ENCODE measurements at regions not wholly inside any gene's neighbourhood (a gene's known extent, or its start where the extent isn't known, plus 50 kb on each side); places are given as distances from the start of the nearest gene placed in this dataset.

GRCh38 chr10:45515630-45516029, 141.6 kb downstream of the ALOX5 start:
- no peak overlapping the region for H2AFZ ChIP-seq (ENCODE audit: low read depth, low read length)
- H3F3A ChIP-seq (ENCODE audit: insufficient read depth, low read length, poor library complexity, severe bottlenecking) = no peaks in the 10 kb centered on the region
- no peaks in the 10 kb centered on the region for H3K9me3 ChIP-seq (ENCODE audit: low read length)
- H3K9ac ChIP-seq (ENCODE audit: low read length) = no peak overlapping the region
- no peaks in the 10 kb centered on the region for H3K27me3 ChIP-seq (ENCODE audit: insufficient read depth, low read depth, low read length)
- no peaks in the 10 kb centered on the region for H4K20me1 ChIP-seq (ENCODE audit: insufficient read depth)
- no peak for TF ChIP-seq POLR2AphosphoS5 (IDR thresholded peaks at IDR 0.05)
- TF ChIP-seq TAF1 (IDR thresholded peaks at IDR 0.05; ENCODE audit: low read depth) = no peak
- no peak for TF ChIP-seq MXI1 (conservative IDR thresholded peaks at IDR 0.05; ENCODE audit: poor library complexity, severe bottlenecking)
- no peaks in the 10 kb centered on the region for H3K79me2 ChIP-seq (replicated peaks; ENCODE audit: insufficient read depth, low read length)
- no peak overlapping the region for H3K4me3 ChIP-seq (ENCODE audit: low read length)
- H3K9me2 ChIP-seq (ENCODE audit: insufficient read depth, low read length) = no peaks in the 10 kb centered on the region
- no peaks in the 10 kb centered on the region for H3K36me3 ChIP-seq (ENCODE audit: insufficient read depth, low read length)
- no peak overlapping the region for H3K4me2 ChIP-seq (ENCODE audit: low read length)
- no peak overlapping the region for H3K27ac ChIP-seq (ENCODE audit: low read length)

GRCh38 chr10:45514291-45515270, 140.6 kb downstream of the ALOX5 start:
- H3K4me3 ChIP-seq (ENCODE audit: low read length) = peak overlapping the region; percentile 36
- no peaks in the 10 kb centered on the region for H4K20me1 ChIP-seq (ENCODE audit: insufficient read depth)
- no peaks in the 10 kb centered on the region for H3K9me3 ChIP-seq (ENCODE audit: low read length)
- H2AFZ ChIP-seq (ENCODE audit: low read depth, low read length) = no peak overlapping the region
- no peak overlapping the region for H3K9ac ChIP-seq (ENCODE audit: low read length)
- H3K79me2 ChIP-seq (replicated peaks; ENCODE audit: insufficient read depth, low read length) = no peaks in the 10 kb centered on the region
- H3K27me3 ChIP-seq (ENCODE audit: insufficient read depth, low read depth, low read length) = no peaks in the 10 kb centered on the region
- no peaks in the 10 kb centered on the region for H3K9me2 ChIP-seq (ENCODE audit: insufficient read depth, low read length)
- peak overlapping the region; percentile 25 for H3K27ac ChIP-seq (ENCODE audit: low read length)
- no peak overlapping the region for H3K4me2 ChIP-seq (ENCODE audit: low read length)
- no peaks in the 10 kb centered on the region for H3F3A ChIP-seq (ENCODE audit: insufficient read depth, low read length, poor library complexity, severe bottlenecking)
- H3K36me3 ChIP-seq (ENCODE audit: insufficient read depth, low read length) = no peaks in the 10 kb centered on the region
- TF ChIP-seq EZH2 (IDR thresholded peaks at IDR 0.05; ENCODE audit: borderline replicate concordance, insufficient read depth, low read length, poor library complexity, severe bottlenecking) (no peak), POLR2AphosphoS5 (IDR thresholded peaks at IDR 0.05) (no peak), TAF1 (IDR thresholded peaks at IDR 0.05; ENCODE audit: low read depth) (no peak), RAD21 (conservative IDR thresholded peaks at IDR 0.05) (no peak), MXI1 (conservative IDR thresholded peaks at IDR 0.05; ENCODE audit: poor library complexity, severe bottlenecking) (no peak), SMC3 (conservative IDR thresholded peaks at IDR 0.05; ENCODE audit: poor library complexity) (no peak), EP300 (conservative IDR thresholded peaks at IDR 0.05; ENCODE audit: poor library complexity, severe bottlenecking) (no peak)
- TF ChIP-seq, protein P1, sequence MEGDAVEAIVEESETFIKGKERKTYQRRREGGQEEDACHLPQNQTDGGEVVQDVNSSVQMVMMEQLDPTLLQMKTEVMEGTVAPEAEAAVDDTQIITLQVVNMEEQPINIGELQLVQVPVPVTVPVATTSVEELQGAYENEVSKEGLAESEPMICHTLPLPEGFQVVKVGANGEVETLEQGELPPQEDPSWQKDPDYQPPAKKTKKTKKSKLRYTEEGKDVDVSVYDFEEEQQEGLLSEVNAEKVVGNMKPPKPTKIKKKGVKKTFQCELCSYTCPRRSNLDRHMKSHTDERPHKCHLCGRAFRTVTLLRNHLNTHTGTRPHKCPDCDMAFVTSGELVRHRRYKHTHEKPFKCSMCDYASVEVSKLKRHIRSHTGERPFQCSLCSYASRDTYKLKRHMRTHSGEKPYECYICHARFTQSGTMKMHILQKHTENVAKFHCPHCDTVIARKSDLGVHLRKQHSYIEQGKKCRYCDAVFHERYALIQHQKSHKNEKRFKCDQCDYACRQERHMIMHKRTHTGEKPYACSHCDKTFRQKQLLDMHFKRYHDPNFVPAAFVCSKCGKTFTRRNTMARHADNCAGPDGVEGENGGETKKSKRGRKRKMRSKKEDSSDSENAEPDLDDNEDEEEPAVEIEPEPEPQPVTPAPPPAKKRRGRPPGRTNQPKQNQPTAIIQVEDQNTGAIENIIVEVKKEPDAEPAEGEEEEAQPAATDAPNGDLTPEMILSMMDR (IDR thresholded peaks at IDR 0.05; ENCODE audit: poor library complexity, severe bottlenecking) = no peak
- TF ChIP-seq, protein P2, sequence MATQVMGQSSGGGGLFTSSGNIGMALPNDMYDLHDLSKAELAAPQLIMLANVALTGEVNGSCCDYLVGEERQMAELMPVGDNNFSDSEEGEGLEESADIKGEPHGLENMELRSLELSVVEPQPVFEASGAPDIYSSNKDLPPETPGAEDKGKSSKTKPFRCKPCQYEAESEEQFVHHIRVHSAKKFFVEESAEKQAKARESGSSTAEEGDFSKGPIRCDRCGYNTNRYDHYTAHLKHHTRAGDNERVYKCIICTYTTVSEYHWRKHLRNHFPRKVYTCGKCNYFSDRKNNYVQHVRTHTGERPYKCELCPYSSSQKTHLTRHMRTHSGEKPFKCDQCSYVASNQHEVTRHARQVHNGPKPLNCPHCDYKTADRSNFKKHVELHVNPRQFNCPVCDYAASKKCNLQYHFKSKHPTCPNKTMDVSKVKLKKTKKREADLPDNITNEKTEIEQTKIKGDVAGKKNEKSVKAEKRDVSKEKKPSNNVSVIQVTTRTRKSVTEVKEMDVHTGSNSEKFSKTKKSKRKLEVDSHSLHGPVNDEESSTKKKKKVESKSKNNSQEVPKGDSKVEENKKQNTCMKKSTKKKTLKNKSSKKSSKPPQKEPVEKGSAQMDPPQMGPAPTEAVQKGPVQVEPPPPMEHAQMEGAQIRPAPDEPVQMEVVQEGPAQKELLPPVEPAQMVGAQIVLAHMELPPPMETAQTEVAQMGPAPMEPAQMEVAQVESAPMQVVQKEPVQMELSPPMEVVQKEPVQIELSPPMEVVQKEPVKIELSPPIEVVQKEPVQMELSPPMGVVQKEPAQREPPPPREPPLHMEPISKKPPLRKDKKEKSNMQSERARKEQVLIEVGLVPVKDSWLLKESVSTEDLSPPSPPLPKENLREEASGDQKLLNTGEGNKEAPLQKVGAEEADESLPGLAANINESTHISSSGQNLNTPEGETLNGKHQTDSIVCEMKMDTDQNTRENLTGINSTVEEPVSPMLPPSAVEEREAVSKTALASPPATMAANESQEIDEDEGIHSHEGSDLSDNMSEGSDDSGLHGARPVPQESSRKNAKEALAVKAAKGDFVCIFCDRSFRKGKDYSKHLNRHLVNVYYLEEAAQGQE (IDR thresholded peaks at IDR 0.05; ENCODE audit: borderline replicate concordance) = no peak
